Fibroblast of mammary gland (primary cell): ENCODE measurements at regions not wholly inside any gene's neighbourhood (a gene's known extent, or its start where the extent isn't known, plus 50 kb on each side); places are given as distances from the start of the nearest gene placed in this dataset.

ENCODE experiments used
- DNase-seq: peaks from one replicate; pipeline ENCODE4 v3.0.0-alpha.2; 2010; ENCODE audit warnings: low read depth
- H3K4me3 ChIP-seq: 2 replicates; pipeline ENCODE4 v1.5.1; 2011; ENCODE audit warnings: low read depth, mild to moderate bottlenecking, low read length, moderate library complexity; ENCODE audit not compliant: control insufficient read depth
- TF ChIP-seq, protein P1 (sequence below): conservative IDR thresholded peaks from 2 replicates; pipeline ENCODE4 v1.5.1; 2011; ENCODE audit warnings: low read depth, low read length, inconsistent platforms; ENCODE audit not compliant: control insufficient read depth, insufficient read depth

DNA sequence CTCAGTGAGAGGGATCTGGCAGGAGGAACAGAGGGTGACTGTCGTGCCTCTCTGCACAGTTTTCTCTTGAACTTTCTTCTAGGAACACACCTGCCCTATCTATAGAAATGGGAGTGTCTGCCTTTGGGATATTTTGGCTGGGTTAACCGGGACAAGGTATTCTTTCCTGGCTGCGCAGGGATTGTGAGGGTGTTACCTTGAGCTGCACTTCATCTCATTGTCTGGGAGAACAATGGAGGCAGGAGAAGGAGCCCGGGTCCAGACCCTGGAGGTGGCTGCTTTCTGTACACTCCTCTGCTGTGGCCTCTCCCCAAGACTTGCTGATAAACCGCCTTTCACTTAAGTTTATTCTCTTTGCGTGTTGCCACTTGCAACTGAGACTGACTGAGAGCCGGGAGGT is 192.8 kb downstream of the TBXT start:
- no peak overlapping the region for H3K4me3 ChIP-seq
- no peak for DNase-seq
- TF ChIP-seq, protein P1, sequence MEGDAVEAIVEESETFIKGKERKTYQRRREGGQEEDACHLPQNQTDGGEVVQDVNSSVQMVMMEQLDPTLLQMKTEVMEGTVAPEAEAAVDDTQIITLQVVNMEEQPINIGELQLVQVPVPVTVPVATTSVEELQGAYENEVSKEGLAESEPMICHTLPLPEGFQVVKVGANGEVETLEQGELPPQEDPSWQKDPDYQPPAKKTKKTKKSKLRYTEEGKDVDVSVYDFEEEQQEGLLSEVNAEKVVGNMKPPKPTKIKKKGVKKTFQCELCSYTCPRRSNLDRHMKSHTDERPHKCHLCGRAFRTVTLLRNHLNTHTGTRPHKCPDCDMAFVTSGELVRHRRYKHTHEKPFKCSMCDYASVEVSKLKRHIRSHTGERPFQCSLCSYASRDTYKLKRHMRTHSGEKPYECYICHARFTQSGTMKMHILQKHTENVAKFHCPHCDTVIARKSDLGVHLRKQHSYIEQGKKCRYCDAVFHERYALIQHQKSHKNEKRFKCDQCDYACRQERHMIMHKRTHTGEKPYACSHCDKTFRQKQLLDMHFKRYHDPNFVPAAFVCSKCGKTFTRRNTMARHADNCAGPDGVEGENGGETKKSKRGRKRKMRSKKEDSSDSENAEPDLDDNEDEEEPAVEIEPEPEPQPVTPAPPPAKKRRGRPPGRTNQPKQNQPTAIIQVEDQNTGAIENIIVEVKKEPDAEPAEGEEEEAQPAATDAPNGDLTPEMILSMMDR, result no peak

DNA sequence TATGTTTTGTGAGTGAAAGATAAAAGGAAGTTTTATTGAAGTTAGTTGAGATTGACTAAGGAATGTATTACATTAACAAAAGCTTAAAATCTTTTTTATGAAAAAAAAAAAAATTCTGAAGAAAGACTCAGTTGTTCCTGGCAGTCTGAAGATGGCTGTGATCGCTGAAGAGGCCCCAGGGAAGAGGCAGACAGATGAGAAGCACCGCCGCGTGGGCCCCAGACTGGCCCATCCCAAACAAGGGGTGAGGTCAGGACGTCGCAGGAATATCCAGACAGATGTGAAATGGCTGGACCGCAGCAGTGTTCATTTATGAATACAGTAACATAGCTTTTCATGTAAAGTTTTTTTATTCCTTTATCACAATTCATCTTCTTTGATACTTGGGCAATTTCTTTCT is 194.2 kb downstream of the TBXT start:
- TF ChIP-seq, protein P1, result no peak
- H3K4me3 ChIP-seq, result no peak overlapping the region
- no peak for DNase-seq

DNA sequence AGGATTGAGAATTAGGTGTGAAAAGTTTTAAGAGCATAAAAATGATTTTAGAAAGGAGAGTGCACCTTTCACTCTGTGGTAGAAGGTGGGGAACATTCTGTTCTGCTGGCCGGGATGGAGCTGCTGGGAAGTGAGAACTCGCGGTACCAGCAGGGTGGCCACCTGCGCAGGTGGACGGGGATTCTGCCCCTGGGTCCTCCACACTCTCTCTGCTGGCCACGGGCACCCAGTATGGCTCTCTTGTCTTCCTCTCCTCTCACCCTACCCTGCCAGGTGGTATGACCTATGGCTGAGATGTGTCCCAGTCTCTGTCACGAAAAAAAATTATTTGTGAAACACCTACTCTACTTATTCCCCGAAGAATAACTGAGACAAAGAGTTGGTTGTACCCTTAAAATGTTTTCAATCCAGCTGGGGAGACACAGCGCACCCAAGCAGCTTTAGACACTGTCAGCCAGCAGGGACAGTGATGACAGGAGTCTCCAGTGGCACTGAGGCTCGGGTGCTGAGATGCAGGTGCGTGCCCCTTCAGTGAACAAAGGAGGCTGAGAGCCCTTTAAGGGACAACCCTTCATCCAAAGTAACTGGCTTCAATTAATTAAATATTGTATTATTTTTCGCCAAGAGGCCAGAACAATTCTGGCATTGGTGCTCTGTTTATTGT is 195.4 kb downstream of the TBXT start:
- TF ChIP-seq, protein P1, result no peak
- DNase-seq, result no peak
- H3K4me3 ChIP-seq, result no peak overlapping the region

DNA sequence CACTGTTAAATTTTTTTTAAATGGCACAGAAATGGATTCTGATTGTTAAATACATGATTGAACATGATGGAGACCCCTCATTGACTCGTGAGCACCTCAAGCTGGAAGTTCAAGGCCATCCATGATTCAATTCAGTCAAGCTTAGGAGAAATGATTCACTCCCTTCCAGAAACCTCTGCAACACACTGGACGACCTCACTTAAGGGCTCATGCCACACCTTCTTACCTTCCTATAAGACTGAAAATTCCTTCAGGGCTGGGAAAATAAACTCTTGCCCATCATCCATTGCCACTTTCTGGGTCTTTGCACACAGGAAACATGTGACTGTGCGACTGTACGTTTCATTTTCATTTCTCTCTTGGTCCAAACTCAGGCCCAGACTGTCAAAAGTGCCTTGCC is 196.4 kb downstream of the TBXT start:
- H3K4me3 ChIP-seq, result no peak overlapping the region
- TF ChIP-seq, protein P1, result no peak
- DNase-seq, result no peak

DNA sequence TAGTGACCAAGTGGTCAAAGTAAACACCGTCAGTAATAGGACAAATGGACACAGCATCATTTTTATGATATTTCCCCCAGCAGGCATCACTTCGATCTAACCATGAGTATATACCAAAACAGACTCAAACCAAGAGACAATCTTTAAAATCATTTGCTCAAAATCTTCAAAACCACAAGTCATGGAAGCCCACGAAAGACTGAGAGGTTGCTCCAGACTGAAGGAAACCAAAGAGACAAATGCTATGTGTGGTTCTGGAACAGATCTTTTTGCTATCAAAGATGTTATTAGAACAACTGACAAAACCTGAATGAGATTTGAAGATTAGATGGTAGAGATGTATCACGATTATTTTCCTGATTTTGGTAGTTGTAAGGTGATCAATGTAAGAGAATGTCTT is 197.7 kb downstream of the TBXT start:
- TF ChIP-seq, protein P1, result no peak
- H3K4me3 ChIP-seq, result no peak overlapping the region
- no peak for DNase-seq

DNA sequence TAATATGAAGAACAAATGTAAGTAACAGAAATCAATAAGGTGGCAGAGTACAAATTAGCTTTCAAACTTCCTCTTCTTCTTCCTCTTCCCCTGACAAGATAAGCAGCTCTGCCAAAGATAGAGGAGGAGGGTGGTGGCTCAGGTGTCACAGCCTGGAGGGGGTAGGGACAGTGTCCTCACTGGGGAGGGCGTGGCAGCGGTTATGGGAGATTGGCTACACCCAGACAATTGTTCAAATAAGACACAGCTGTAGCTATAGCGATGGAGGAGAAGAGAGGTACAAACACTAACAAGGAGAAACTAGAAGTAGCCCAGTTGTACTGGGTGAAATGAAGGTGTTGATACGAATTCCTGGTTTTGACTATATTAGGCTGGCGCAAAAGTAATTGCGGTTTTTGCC is 198.5 kb downstream of the TBXT start:
- TF ChIP-seq, protein P1, result no peak

DNA sequence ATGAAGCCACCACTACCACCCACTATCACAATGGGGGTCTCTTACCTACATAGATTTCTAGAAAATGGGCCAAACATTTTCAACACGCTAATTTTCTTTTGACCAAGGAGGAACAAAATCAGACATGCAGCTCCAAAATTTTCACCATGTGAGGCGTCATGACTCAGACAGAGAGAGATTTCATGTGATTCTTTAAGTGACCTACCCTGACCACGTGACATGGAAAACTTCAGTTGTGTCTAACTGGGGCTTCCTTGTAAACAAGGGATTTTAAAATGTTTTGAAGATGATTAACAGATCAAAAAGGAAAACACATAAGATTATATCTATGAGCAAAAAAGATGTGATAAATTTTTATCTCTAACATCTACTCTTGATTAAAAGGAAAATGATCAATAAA is 199.2 kb downstream of the TBXT start:
- TF ChIP-seq, protein P1, result no peak

More for the DNA sequence above, 198.5 kb downstream of the TBXT start:
- DNase-seq, result no peak
- no peak overlapping the region for H3K4me3 ChIP-seq

More for the DNA sequence above, 199.2 kb downstream of the TBXT start:
- no peak for DNase-seq
- no peak overlapping the region for H3K4me3 ChIP-seq
